Fibroblast of lung (primary cell): ENCODE measurements at regions not wholly inside any gene's neighbourhood (a gene's known extent, or its start where the extent isn't known, plus 50 kb on each side); places are given as distances from the start of the nearest gene placed in this dataset.

Source experiments
- DNase-seq, 2 donors: peaks; one replicate each; pipeline versions ENCODE4 v3.0.0 to v3.0.0-alpha.2; 2010; ENCODE audit warnings: low read depth in 2 of 2
- H2AFZ ChIP-seq: 2 replicates; pipeline ENCODE4 v1.5.1; 2012; ENCODE audit warnings: low read length, control low read depth, inconsistent platforms
- H3K27ac ChIP-seq: 2 replicates; pipeline ENCODE4 v1.5.1; 2011; ENCODE audit warnings: low read length, control low read depth; ENCODE audit not compliant: insufficient read depth
- H3K27me3 ChIP-seq: 2 replicates; pipeline ENCODE4 v1.5.1; 2011; ENCODE audit warnings: mild to moderate bottlenecking, low read length; ENCODE audit not compliant: control insufficient read depth, insufficient read depth
- H3K36me3 ChIP-seq: 2 replicates; pipeline ENCODE4 v1.5.1; 2011; ENCODE audit warnings: low read length; ENCODE audit not compliant: control insufficient read depth, insufficient read depth
- H3K4me1 ChIP-seq: 2 replicates; pipeline ENCODE4 v1.5.1; 2011; ENCODE audit warnings: low read length; ENCODE audit not compliant: control insufficient read depth, insufficient read depth; ENCODE audit errors: extremely low read depth
- H3K4me2 ChIP-seq: 2 replicates; pipeline ENCODE4 v1.5.1; 2011; ENCODE audit warnings: low read length, control low read depth; ENCODE audit not compliant: insufficient read depth; ENCODE audit errors: extremely low read depth
- H3K4me3 ChIP-seq, 4 experiments: fragments of 200-600 bp in 1 of 4; sonication (generic) in 1 of 4; replicated peaks in 1 of 4; 2 replicates each; pipeline ENCODE4 v1.5.1; 2011 to 2016; ENCODE audit warnings: low read length in 4 of 4, low read depth in 3 of 4, mild to moderate bottlenecking in 3 of 4, control low read depth in 2 of 4, inconsistent platforms in 1 of 4, mixed read lengths in 1 of 4; ENCODE audit not compliant: insufficient read depth in 1 of 4; ENCODE audit errors: control extremely low read depth in 1 of 4
- H3K79me2 ChIP-seq: 2 replicates; pipeline ENCODE4 v1.5.1; 2012; ENCODE audit warnings: mild to moderate bottlenecking, low read length, inconsistent platforms; ENCODE audit not compliant: control insufficient read depth, insufficient read depth
- H3K9ac ChIP-seq: 2 replicates; pipeline ENCODE4 v1.5.1; 2011; ENCODE audit warnings: mild to moderate bottlenecking, low read length, control low read depth; ENCODE audit not compliant: insufficient read depth
- H3K9me3 ChIP-seq: 2 replicates; pipeline ENCODE4 v1.5.1; 2012; ENCODE audit warnings: low read depth, low read length; ENCODE audit not compliant: control insufficient read depth, insufficient read depth
- H4K20me1 ChIP-seq: 2 replicates; pipeline ENCODE4 v1.5.1; 2011; ENCODE audit warnings: low read length; ENCODE audit not compliant: control insufficient read depth, insufficient read depth; ENCODE audit errors: extremely low read depth
- EZH2 ChIP-seq: IDR thresholded peaks from 2 replicates; pipeline ENCODE4 v1.5.1; 2012; ENCODE audit warnings: low read length, control low read depth, mild to moderate bottlenecking; ENCODE audit errors: missing control alignments
- TF ChIP-seq, protein P1 (sequence below), 2 donors: IDR thresholded peaks in 1 of 2; conservative IDR thresholded peaks in 1 of 2; 1 replicate in 1 of 2; 2 replicates in 1 of 2; pipeline ENCODE4 v1.5.1; 2011 to 2012; ENCODE audit warnings: low read length in 2 of 2, control low read depth in 1 of 2, inconsistent platforms in 1 of 2, low read depth in 1 of 2, mild to moderate bottlenecking in 1 of 2

GRCh38 chr3:55282994-55283393 is 204.1 kb downstream of the WNT5A start:
- no peaks in the 10 kb centered on the region for H4K20me1 ChIP-seq
- no peaks in the 10 kb centered on the region for H3K36me3 ChIP-seq
- TF ChIP-seq EZH2: no peak
- TF ChIP-seq, protein P1, sequence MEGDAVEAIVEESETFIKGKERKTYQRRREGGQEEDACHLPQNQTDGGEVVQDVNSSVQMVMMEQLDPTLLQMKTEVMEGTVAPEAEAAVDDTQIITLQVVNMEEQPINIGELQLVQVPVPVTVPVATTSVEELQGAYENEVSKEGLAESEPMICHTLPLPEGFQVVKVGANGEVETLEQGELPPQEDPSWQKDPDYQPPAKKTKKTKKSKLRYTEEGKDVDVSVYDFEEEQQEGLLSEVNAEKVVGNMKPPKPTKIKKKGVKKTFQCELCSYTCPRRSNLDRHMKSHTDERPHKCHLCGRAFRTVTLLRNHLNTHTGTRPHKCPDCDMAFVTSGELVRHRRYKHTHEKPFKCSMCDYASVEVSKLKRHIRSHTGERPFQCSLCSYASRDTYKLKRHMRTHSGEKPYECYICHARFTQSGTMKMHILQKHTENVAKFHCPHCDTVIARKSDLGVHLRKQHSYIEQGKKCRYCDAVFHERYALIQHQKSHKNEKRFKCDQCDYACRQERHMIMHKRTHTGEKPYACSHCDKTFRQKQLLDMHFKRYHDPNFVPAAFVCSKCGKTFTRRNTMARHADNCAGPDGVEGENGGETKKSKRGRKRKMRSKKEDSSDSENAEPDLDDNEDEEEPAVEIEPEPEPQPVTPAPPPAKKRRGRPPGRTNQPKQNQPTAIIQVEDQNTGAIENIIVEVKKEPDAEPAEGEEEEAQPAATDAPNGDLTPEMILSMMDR (conservative IDR thresholded peaks at IDR 0.05 in 1 of 2, IDR thresholded peaks at IDR 0.05 in 1 of 2; ENCODE audit: low read depth in 1 of 2, low read length in 2 of 2): no peak
- H2AFZ ChIP-seq: no peak overlapping the region
- H3K9ac ChIP-seq: no peak overlapping the region
- H3K4me3 ChIP-seq: no peak overlapping the region
- no peak for DNase-seq
- H3K9me3 ChIP-seq: no peaks in the 10 kb centered on the region
- no peak overlapping the region for H3K4me2 ChIP-seq
- no peaks in the 10 kb centered on the region for H3K79me2 ChIP-seq
- no peaks in the 10 kb centered on the region for H3K27me3 ChIP-seq
- H3K27ac ChIP-seq: no peak overlapping the region
- peaks cover 5% of the 10 kb centered on the region for H3K4me1 ChIP-seq

- Histone ChIP-seq H4K20me1 (no peaks in the 10 kb centered on the region), H3K9me3 (no peaks in the 10 kb centered on the region), H3K4me2 (no peak overlapping the region), H3K4me1 (peaks cover 5% of the 10 kb centered on the region), H3K79me2 (no peaks in the 10 kb centered on the region), H2AFZ (no peak overlapping the region), H3K27me3 (no peaks in the 10 kb centered on the region), H3K4me3 (no peak overlapping the region), H3K27ac (no peak overlapping the region), H3K9ac (no peak overlapping the region), H3K36me3 (no peaks in the 10 kb centered on the region)
- no peak for DNase-seq
- no peak for TF ChIP-seq EZH2
- TF ChIP-seq, protein P1 (conservative IDR thresholded peaks at IDR 0.05 in 1 of 2, IDR thresholded peaks at IDR 0.05 in 1 of 2; ENCODE audit: low read depth in 1 of 2, low read length in 2 of 2): no peak
Measured at GRCh38 chr3:55272031-55272645, 215.0 kb downstream of the WNT5A start.

DNA sequence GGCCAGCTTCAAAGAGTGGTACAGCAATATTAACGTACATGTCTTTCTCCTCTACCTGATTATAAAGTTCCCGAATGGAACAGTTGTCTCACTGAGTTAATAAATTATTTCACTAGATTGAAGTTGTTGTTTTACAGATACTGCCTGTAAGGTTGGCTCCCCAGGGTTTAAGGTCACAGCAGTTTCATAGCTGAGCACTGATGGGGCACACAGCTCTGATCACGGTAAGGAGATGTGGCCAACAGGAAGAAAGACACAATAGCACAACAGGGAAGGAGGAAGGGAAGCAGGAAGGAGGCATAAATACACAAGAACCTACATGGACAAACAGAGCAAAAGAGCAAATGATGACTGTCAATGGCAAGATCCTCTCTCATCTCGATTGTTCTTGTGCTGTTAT is 215.6 kb downstream of the WNT5A start:
- H3K4me2 ChIP-seq: no peak overlapping the region
- H3K27ac ChIP-seq: no peak overlapping the region
- H3K9ac ChIP-seq: no peak overlapping the region

More for the DNA sequence above, 215.6 kb downstream of the WNT5A start:
- no peak overlapping the region for H3K4me3 ChIP-seq
- H3K36me3 ChIP-seq: no peaks in the 10 kb centered on the region
- no peaks in the 10 kb centered on the region for H4K20me1 ChIP-seq
- TF ChIP-seq EZH2: no peak
- TF ChIP-seq, protein P1 (conservative IDR thresholded peaks at IDR 0.05 in 1 of 2, IDR thresholded peaks at IDR 0.05 in 1 of 2; ENCODE audit: low read depth in 1 of 2, low read length in 2 of 2): no peak
- H3K4me1 ChIP-seq: peaks cover 5% of the 10 kb centered on the region
- DNase-seq: no peak
- no peak overlapping the region for H2AFZ ChIP-seq
- H3K27me3 ChIP-seq: no peaks in the 10 kb centered on the region
- H3K79me2 ChIP-seq: no peaks in the 10 kb centered on the region
- no peaks in the 10 kb centered on the region for H3K9me3 ChIP-seq
